SK-N-MC (cell line): ENCODE measurements at regions not wholly inside any gene's neighbourhood (a gene's known extent, or its start where the extent isn't known, plus 50 kb on each side); places are given as distances from the start of the nearest gene placed in this dataset.

Source experiments
- EZH2 ChIP-seq: fragments of 200-600 bp; sonication (generic); IDR thresholded peaks from one replicate; pipeline ENCODE4 v1.6.1; 2017; ENCODE audit warnings: antibody characterized with exemption
- FOXP2 ChIP-seq: optimal IDR thresholded peaks from 2 replicates; pipeline ENCODE3; 2011; ENCODE audit warnings: mild to moderate bottlenecking, moderate library complexity; ENCODE audit not compliant: insufficient read depth; ENCODE audit errors: extremely low read length, control extremely low read depth
- POLR2AphosphoS5 ChIP-seq: IDR thresholded peaks from 2 replicates; pipeline ENCODE4 v1.6.1; 2012; ENCODE audit warnings: mild to moderate bottlenecking, low read depth, low read length, borderline replicate concordance

GRCh38 chr17:33403194-33403593 lies 110.1 kb upstream of the ASIC2 start:
- TF ChIP-seq POLR2AphosphoS5 (no peak), EZH2 (no peak), FOXP2 (no peak)
